Motor neuron (in vitro differentiated cells): ENCODE measurements at regions not wholly inside any gene's neighbourhood (a gene's known extent, or its start where the extent isn't known, plus 50 kb on each side); places are given as distances from the start of the nearest gene placed in this dataset.
"Not testable (repeated sequence)": the region's sequence is repeated elsewhere in the genome, so short reads cannot be mapped to it uniquely, and the experiment has no call there.

ENCODE experiments used
- ATAC-seq, 8 experiments: fragments of 200-7000 bp; cut with Tn5 transposase; replicated peaks in 6 of 8; 2 replicates each; pipeline ENCODE4 v1.8.0; 2021; ENCODE audit warnings: mild to moderate bottlenecking in 8 of 8, moderate library complexity in 8 of 8
- H3K27ac ChIP-seq, 2 donors: fragments of 250-450 bp; sonication (Bioruptor Pico); 2 replicates each; pipeline ENCODE4 v1.9.0; 2021; ENCODE audit warnings: antibody characterized with exemption in 2 of 2, mild to moderate bottlenecking in 2 of 2, moderate library complexity in 1 of 2
- H3K4me1 ChIP-seq, 2 donors: fragments of 250-450 bp; sonication (Bioruptor Pico); replicated peaks in 1 of 2; 2 replicates each; pipeline ENCODE4 v1.6.1; 2021; ENCODE audit warnings: antibody characterized with exemption in 2 of 2, mild to moderate bottlenecking in 2 of 2, moderate library complexity in 1 of 2
- H3K4me3 ChIP-seq, 5 donors: fragments of 250-450 bp; sonication (Bioruptor Pico); 2 replicates each; pipeline ENCODE4 v1.9.0; 2021; ENCODE audit warnings: antibody characterized with exemption in 5 of 5, mild to moderate bottlenecking in 5 of 5, moderate library complexity in 4 of 5
- WGBS, 10 experiments: fragments of 450-650 bp; shearing (Covaris generic); methylation state at CpG; one replicate each; pipeline ENCODE4 v1.0.0; 2022; 5-methylcytosine and 5-hydroxymethylcytosine counted together
- in situ Hi-C, 9 experiments: fragments of 400-800 bp; cut with MboI; loops; one replicate each; pipeline ENCODE4 v1.15.0; 2021; ENCODE audit warnings: low sequenced_read_pairs in 9 of 9, low pct_unique_long_range_greater_than_20kb in 2 of 9; ENCODE audit not compliant: unreplicated experiment in 9 of 9

GRCh38 chr15:54772663-54773062 lies 424.1 kb downstream of the RSL24D1 start:
- ATAC-seq: no peak
- WGBS, 10 experiments: 0 to 67% (median 38%) methylated on average over 1 of the region's 1 CpG; no CpG with 5 or more reads in 5 of the 10 experiments

GRCh38 chr15:54749461-54749860 lies 447.3 kb downstream of the RSL24D1 start:
- H3K4me1 ChIP-seq, H3K27ac ChIP-seq, H3K4me3 ChIP-seq, ATAC-seq: not testable (repeated sequence)
- in situ Hi-C loops: loop anchor here in 1 of 9 experiments (25.0 kb wide), 1 partner anchor 112 kb away; no protein-coding TSS in a partner anchor
- WGBS, 10 experiments: 10 to 92% (median 33%) methylated on average over 1 to 5 of the region's 8 CpGs; no CpG with 5 or more reads in 5 of the 10 experiments

More at GRCh38 chr15:54772663-54773062, 424.1 kb downstream of the RSL24D1 start:
- in situ Hi-C loops: no loop called here
- no peak overlapping the region for H3K27ac ChIP-seq
- no peaks in the 10 kb centered on the region for H3K4me1 ChIP-seq
- H3K4me3 ChIP-seq: no peak overlapping the region

GRCh38 chr15:54722342-54722986 lies 474.3 kb downstream of the RSL24D1 start:
- ATAC-seq: no peak
- in situ Hi-C loops: no loop called here
- WGBS, 10 experiments: 20 to 100% (median 78%) methylated on average over 1 to 9 of the region's 9 CpGs
- Histone ChIP-seq H3K4me1 (no peaks in the 10 kb centered on the region), H3K4me3 (no peak overlapping the region), H3K27ac (no peak overlapping the region)

GRCh38 chr15:54719325-54719724 lies 477.4 kb downstream of the RSL24D1 start:
- no peak overlapping the region for H3K27ac ChIP-seq
- H3K4me3 ChIP-seq: no peak overlapping the region
- H3K4me1 ChIP-seq: no peaks in the 10 kb centered on the region
- no peak for ATAC-seq
- in situ Hi-C loops: no loop called here
- WGBS, 10 experiments: 0 to 89% (median 69%) methylated on average over 1 to 2 of the region's 2 CpGs

- Histone ChIP-seq H3K4me1 (no peaks in the 10 kb centered on the region), H3K27ac (no peak overlapping the region), H3K4me3 (no peak overlapping the region)
- WGBS, 10 experiments: 14 to 100% (median 63%) methylated on average over 1 to 7 of the region's 23 CpGs; no CpG with 5 or more reads in 2 of the 10 experiments
- in situ Hi-C loops: no loop called here
- no peak for ATAC-seq
Observed at GRCh38 chr15:54707805-54708752, 488.7 kb downstream of the RSL24D1 start.

GRCh38 chr15:54687628-54688027 lies 509.1 kb downstream of the RSL24D1 start:
- in situ Hi-C loops: no loop called here
- ATAC-seq: no peak

More at GRCh38 chr15:54687628-54688027, 509.1 kb downstream of the RSL24D1 start:
- no peaks in the 10 kb centered on the region for H3K4me1 ChIP-seq
- H3K27ac ChIP-seq: no peak overlapping the region
- no peak overlapping the region for H3K4me3 ChIP-seq
- 14 to 65% (median 38%) methylated on average over 5 to 10 of the region's 10 CpGs for WGBS, 10 experiments
